Sigmoid colon (tissue), 6 donors: ENCODE measurements at regions not wholly inside any gene's neighbourhood (a gene's known extent, or its start where the extent isn't known, plus 50 kb on each side); places are given as distances from the start of the nearest gene placed in this dataset.

Experiments
- DNase-seq: peaks from one replicate; pipeline ENCODE4 v3.0.0-alpha.2; 2019
- H3K27ac ChIP-seq, 4 donors: fragments of 200-600 bp; sonication (generic); one replicate each; pipeline ENCODE4 v1.5.1; 2016 to 2019; ENCODE audit warnings: mild to moderate bottlenecking in 1 of 4
- H3K27me3 ChIP-seq, 3 donors: fragments of 200-600 bp; sonication (generic); one replicate each; pipeline ENCODE4 v1.5.1; 2019; ENCODE audit warnings: mild to moderate bottlenecking in 1 of 3
- H3K36me3 ChIP-seq, 4 donors: fragments of 200-600 bp; sonication (generic); one replicate each; pipeline ENCODE4 v1.5.1; 2016 to 2019
- H3K4me1 ChIP-seq, 4 donors: fragments of 200-600 bp; sonication (generic); one replicate each; pipeline ENCODE4 v1.5.1; 2017 to 2019
- H3K4me3 ChIP-seq, 4 donors: fragments of 200-600 bp; sonication (generic); one replicate each; pipeline ENCODE4 v1.5.1; 2017 to 2019; ENCODE audit warnings: mild to moderate bottlenecking in 2 of 4, moderate library complexity in 1 of 4
- H3K9me3 ChIP-seq, 4 donors: fragments of 200-600 bp in 3 of 4; sonication (generic) in 3 of 4; one replicate each; pipeline versions ENCODE4 v1.5.1 to v1.6.1; 2013 to 2019
- CTCF ChIP-seq, 4 experiments: fragments of 450-650 bp in 3 of 4; fragments of 200-600 bp in 1 of 4; IDR thresholded peaks; one replicate each; pipeline ENCODE4 v1.5.1; 2016 to 2019; ENCODE audit warnings: antibody characterized with exemption in 4 of 4, mild to moderate bottlenecking in 3 of 4, moderate library complexity in 2 of 4
- EP300 ChIP-seq, 4 donors: sonication (generic); formaldehyde crosslinking; IDR thresholded peaks; one replicate each; pipeline ENCODE4 v1.6.1; 2017; ENCODE audit warnings: antibody characterized with exemption in 4 of 4
- POLR2A ChIP-seq, 2 donors: fragments of 450-650 bp; IDR thresholded peaks; one replicate each; pipeline ENCODE4 v1.6.1; 2016; ENCODE audit warnings: antibody characterized with exemption in 2 of 2, mild to moderate bottlenecking in 2 of 2, moderate library complexity in 2 of 2
- POLR2AphosphoS5 ChIP-seq, 4 donors: sonication (generic); formaldehyde crosslinking; IDR thresholded peaks; one replicate each; pipeline ENCODE4 v1.6.1; 2017; ENCODE audit warnings: antibody characterized with exemption in 4 of 4
- WGBS, 2 donors: extraction: QIAGEN DNeasy Blood & Tissue Kit; methylation state at CpG; one replicate each; pipeline ENCODE4 v1.1.7; 2013; 5-methylcytosine and 5-hydroxymethylcytosine counted together
- intact Hi-C: fragments of 100-400 bp; cut with DNase I; formaldehyde crosslinking; loops from one replicate; pipeline ENCODE4 v1.15.1; 2023
- donor health status: healthy with polysubstance abuse.
- donor health status: healthy.

GRCh38 chr6:27669624-27670301 is 196.9 kb upstream of the ZNF184 start:
- TF ChIP-seq EP300 (IDR thresholded peaks at IDR 0.05): no peak
- TF ChIP-seq POLR2A (IDR thresholded peaks at IDR 0.05): no peak
- no peak for TF ChIP-seq POLR2AphosphoS5 (IDR thresholded peaks at IDR 0.05)
- TF ChIP-seq CTCF (IDR thresholded peaks at IDR 0.05): no peak
- 14 to 25% methylated on average over 18 of the region's 18 CpGs for WGBS, 2 donors
- Histone ChIP-seq H3K4me3 (no peak overlapping the region), H3K4me1 (no peaks in the 10 kb centered on the region), H3K36me3 (no peaks in the 10 kb centered on the region), H3K9me3 (no peaks in the 10 kb centered on the region), H3K27me3 (peaks cover 43 to 100% (median 84%) of the 10 kb centered on the region in 3 donors), H3K27ac (no peak overlapping the region)
- intact Hi-C loops: no loop called here
- no peak for DNase-seq

GRCh38 chr6:27669295-27669623 is 196.4 kb upstream of the ZNF184 start:
- no peaks in the 10 kb centered on the region for H3K9me3 ChIP-seq
- 9 to 10% methylated on average over 11 of the region's 11 CpGs for WGBS, 2 donors
- H3K27ac ChIP-seq: no peak overlapping the region
- TF ChIP-seq POLR2AphosphoS5 (IDR thresholded peaks at IDR 0.05) (no peak), CTCF (IDR thresholded peaks at IDR 0.05) (no peak), EP300 (IDR thresholded peaks at IDR 0.05) (no peak), POLR2A (IDR thresholded peaks at IDR 0.05) (no peak)
- no peaks in the 10 kb centered on the region for H3K36me3 ChIP-seq
- H3K4me3 ChIP-seq: no peak overlapping the region
- H3K4me1 ChIP-seq: no peaks in the 10 kb centered on the region
- H3K27me3 ChIP-seq: peaks cover 43 to 96% (median 82%) of the 10 kb centered on the region in 3 donors
- intact Hi-C loops: no loop called here
- DNase-seq: no peak

- intact Hi-C loops: no loop called here
- no peak overlapping the region for H3K4me3 ChIP-seq
- DNase-seq: no peak
- no peaks in the 10 kb centered on the region for H3K36me3 ChIP-seq
- H3K4me1 ChIP-seq: no peaks in the 10 kb centered on the region
- peaks cover 43 to 90% (median 76%) of the 10 kb centered on the region in 3 donors for H3K27me3 ChIP-seq
- no peaks in the 10 kb centered on the region for H3K9me3 ChIP-seq
- TF ChIP-seq POLR2A (IDR thresholded peaks at IDR 0.05): no peak
- no peak for TF ChIP-seq CTCF (IDR thresholded peaks at IDR 0.05)
- no peak for TF ChIP-seq POLR2AphosphoS5 (IDR thresholded peaks at IDR 0.05)
- no peak for TF ChIP-seq EP300 (IDR thresholded peaks at IDR 0.05)
- 6 to 10% methylated on average over 36 of the region's 36 CpGs for WGBS, 2 donors
- no peak overlapping the region for H3K27ac ChIP-seq
These were observed 195.8 kb upstream of the ZNF184 start for GRCh38 chr6:27668442-27669294.

- intact Hi-C loops: no loop called here
- no peak for TF ChIP-seq POLR2A (IDR thresholded peaks at IDR 0.05)
- no peak for TF ChIP-seq EP300 (IDR thresholded peaks at IDR 0.05)
- TF ChIP-seq CTCF (IDR thresholded peaks at IDR 0.05): no peak
- no peak for TF ChIP-seq POLR2AphosphoS5 (IDR thresholded peaks at IDR 0.05)
- H3K4me3 ChIP-seq: no peak overlapping the region
These were observed 194.9 kb upstream of the ZNF184 start for GRCh38 chr6:27667657-27668441.

More at GRCh38 chr6:27667657-27668441, 194.9 kb upstream of the ZNF184 start:
- DNase-seq: no peak
- Histone ChIP-seq H3K4me1 (no peaks in the 10 kb centered on the region), H3K9me3 (no peaks in the 10 kb centered on the region), H3K27me3 (peaks cover 43 to 82% (median 72%) of the 10 kb centered on the region in 3 donors), H3K27ac (no peak overlapping the region), H3K36me3 (no peaks in the 10 kb centered on the region)
- WGBS, 2 donors: 7 to 18% methylated on average over 22 of the region's 22 CpGs
